GM23338 (cell line): ENCODE measurements at regions not wholly inside any gene's neighbourhood (a gene's known extent, or its start where the extent isn't known, plus 50 kb on each side); places are given as distances from the start of the nearest gene placed in this dataset.

ENCODE experiments used
- ATAC-seq: fragments of 200-7000 bp; cut with Tn5 transposase; 3 replicates; pipeline ENCODE4 v1.9.1; 2020
- DNase-seq: peaks from one replicate; pipeline ENCODE4 v3.0.0-alpha.2; 2015; ENCODE audit warnings: low spot score
- H2AFZ ChIP-seq: fragments of 200-600 bp; sonication (generic); 2 replicates; pipeline ENCODE4 v1.8.0; 2016; ENCODE audit warnings: antibody characterized with exemption, mild to moderate bottlenecking, moderate library complexity
- H3F3A ChIP-seq: fragments of 200-600 bp; sonication (generic); replicated peaks from 2 replicates; pipeline ENCODE4 v1.8.0; 2017; ENCODE audit warnings: antibody characterized with exemption, mixed run types, low read depth
- H3K27ac ChIP-seq: fragments of 200-600 bp; sonication (generic); 2 replicates; pipeline ENCODE4 v1.6.1; 2016; ENCODE audit warnings: low read depth
- H3K27me3 ChIP-seq: fragments of 200-600 bp; sonication (generic); 2 replicates; pipeline ENCODE4 v1.8.0; 2016; ENCODE audit warnings: mild to moderate bottlenecking, mixed run types, moderate library complexity; ENCODE audit not compliant: insufficient read depth
- H3K36me3 ChIP-seq: fragments of 200-600 bp; sonication (generic); 2 replicates; pipeline ENCODE4 v1.8.0; 2016; ENCODE audit warnings: mild to moderate bottlenecking; ENCODE audit not compliant: insufficient read depth
- H3K4me1 ChIP-seq: fragments of 200-600 bp; sonication (generic); 2 replicates; pipeline ENCODE4 v1.8.0; 2016; ENCODE audit warnings: mild to moderate bottlenecking, moderate library complexity; ENCODE audit not compliant: insufficient read depth
- H3K4me2 ChIP-seq: fragments of 200-600 bp; sonication (generic); 2 replicates; pipeline ENCODE4 v1.7.1; 2017; ENCODE audit warnings: mixed run types
- H3K4me3 ChIP-seq: fragments of 200-600 bp; sonication (generic); 2 replicates; pipeline ENCODE4 v1.6.1; 2016; ENCODE audit warnings: mixed run types
- H3K79me2 ChIP-seq: fragments of 200-600 bp; sonication (generic); replicated peaks from 2 replicates; pipeline ENCODE4 v1.8.0; 2017; ENCODE audit warnings: mild to moderate bottlenecking; ENCODE audit not compliant: insufficient read depth
- H3K9me2 ChIP-seq: fragments of 200-600 bp; sonication (generic); 2 replicates; pipeline ENCODE4 v1.8.0; 2017; ENCODE audit not compliant: insufficient read depth
- H4K20me1 ChIP-seq: fragments of 200-600 bp; sonication (generic); replicated peaks from 2 replicates; pipeline ENCODE4 v1.8.0; 2017; ENCODE audit warnings: mild to moderate bottlenecking; ENCODE audit not compliant: insufficient read depth
- H3K27ac Mint-ChIP-seq: 2 replicates; pipeline ENCODE4 v1.8.0; 2020; ENCODE audit warnings: inconsistent platforms, mild to moderate bottlenecking, moderate library complexity, mixed read lengths
- H3K27me3 Mint-ChIP-seq: 3 replicates; pipeline ENCODE4 v1.8.0; 2022; ENCODE audit warnings: low read depth, mild to moderate bottlenecking, moderate library complexity, mixed read lengths, inconsistent platforms; ENCODE audit not compliant: insufficient read depth, poor library complexity
- H3K36me3 Mint-ChIP-seq: 3 replicates; pipeline ENCODE4 v1.8.0; 2021; ENCODE audit warnings: low read depth, mild to moderate bottlenecking, inconsistent platforms, moderate library complexity, mixed read lengths
- H3K4me1 Mint-ChIP-seq: 3 replicates; pipeline ENCODE4 v1.8.0; 2020; ENCODE audit warnings: mild to moderate bottlenecking, inconsistent platforms, mixed read lengths
- H3K4me3 Mint-ChIP-seq: 3 replicates; pipeline ENCODE4 v1.8.0; 2021; ENCODE audit warnings: moderate library complexity, mild to moderate bottlenecking, inconsistent platforms, mixed read lengths
- H3K9me3 Mint-ChIP-seq: 3 replicates; pipeline ENCODE4 v1.8.0; 2020; ENCODE audit warnings: moderate library complexity, mild to moderate bottlenecking, inconsistent platforms, mixed read lengths
- CREB1 ChIP-seq: fragments of 250-450 bp; sonication (Bioruptor Pico); IDR thresholded peaks from 2 replicates; pipeline ENCODE4 v1.5.0; 2020; ENCODE audit warnings: low read depth, mild to moderate bottlenecking, moderate library complexity
- CTCF ChIP-seq, 2 experiments: fragments of 200-600 bp in 1 of 2; sonication (generic) in 1 of 2; conservative IDR thresholded peaks; 2 replicates each; pipeline versions ENCODE4 v1.5.1 to v1.6.1; 2016 to 2017; ENCODE audit warnings: antibody characterized with exemption in 2 of 2, low read depth in 2 of 2, mild to moderate bottlenecking in 2 of 2, moderate library complexity in 1 of 2
- ETS1 ChIP-seq: IDR thresholded peaks from 2 replicates; pipeline ENCODE4 v1.6.1; 2016; ENCODE audit warnings: antibody characterized with exemption
- EZH2phosphoT487 ChIP-seq: fragments of 200-600 bp; sonication (generic); IDR thresholded peaks from one replicate; pipeline ENCODE4 v1.8.1; 2018; ENCODE audit warnings: antibody characterized with exemption; ENCODE audit not compliant: unreplicated experiment
- JUNB ChIP-seq: IDR thresholded peaks from one replicate; pipeline ENCODE4 v1.6.1; 2016; ENCODE audit warnings: antibody characterized with exemption; ENCODE audit not compliant: unreplicated experiment
- NANOG ChIP-seq: IDR thresholded peaks from 2 replicates; pipeline ENCODE4 v1.6.1; 2016; ENCODE audit warnings: antibody characterized with exemption, borderline replicate concordance
- POLR2AphosphoS5 ChIP-seq: IDR thresholded peaks from 2 replicates; pipeline ENCODE4 v1.6.1; 2016; ENCODE audit warnings: antibody characterized with exemption, low read depth
- REST ChIP-seq: IDR thresholded peaks from one replicate; pipeline ENCODE4 v1.6.1; 2018; ENCODE audit warnings: antibody characterized with exemption; ENCODE audit not compliant: unreplicated experiment
- ZNF114 ChIP-seq: fragments of 250-450 bp; sonication (Bioruptor Pico); IDR thresholded peaks from 2 replicates; pipeline ENCODE4 v1.5.0; 2020; ENCODE audit warnings: mild to moderate bottlenecking, moderate library complexity
- ZNF462 ChIP-seq: fragments of 250-450 bp; sonication (Bioruptor Pico); IDR thresholded peaks from 2 replicates; pipeline ENCODE4 v1.5.0; 2020; ENCODE audit warnings: mild to moderate bottlenecking, moderate library complexity

- TF ChIP-seq EZH2phosphoT487 (no peak), JUNB (no peak), NANOG (no peak), REST (no peak), CTCF (conservative IDR thresholded peaks at IDR 0.05; ENCODE audit: low read depth in 2 of 2) (no peak), ETS1 (no peak), POLR2AphosphoS5 (no peak)
Measured at GRCh38 chrX:15915959-15916703, 61.5 kb upstream of the AP1S2 start (continued).

GRCh38 chrX:15914486-15914885 lies 59.9 kb upstream of the AP1S2 start:
- no peaks in the 10 kb centered on the region for H3K27me3 ChIP-seq
- Mint-ChIP-seq H3K27me3 (peaks cover under 1% of the 10 kb centered on the region), H3K36me3 (peaks cover 24% of the 10 kb centered on the region), H3K9me3 (peaks cover 16% of the 10 kb centered on the region), H3K4me1 (peaks cover 5% of the 10 kb centered on the region), H3K4me3 (no peak overlapping the region), H3K27ac (no peak overlapping the region)
- no peak overlapping the region for H2AFZ ChIP-seq
- no peak overlapping the region for H3K4me2 ChIP-seq
- H3K36me3 ChIP-seq = no peaks in the 10 kb centered on the region
- DNase-seq = no peak
- no peak for ATAC-seq
- H3K9me2 ChIP-seq = no peaks in the 10 kb centered on the region
- peaks cover 3% of the 10 kb centered on the region for H3F3A ChIP-seq
- H3K4me3 ChIP-seq = no peak overlapping the region
- H3K79me2 ChIP-seq = no peaks in the 10 kb centered on the region
- no peaks in the 10 kb centered on the region for H4K20me1 ChIP-seq
- H3K4me1 ChIP-seq = peaks cover 3% of the 10 kb centered on the region; the same call in 1 of the 2 replicates
- no peak overlapping the region for H3K27ac ChIP-seq
- TF ChIP-seq ZNF462 (CRISPR knock-in tag) (no peak), ZNF114 (CRISPR knock-in tag) (no peak), CREB1 (CRISPR knock-in tag) (no peak)
